ENCODE measurements at regions not wholly inside any gene's neighbourhood (a gene's known extent, or its start where the extent isn't known, plus 50 kb on each side); places are given as distances from the start of the nearest gene placed in this dataset.

- no peak for DNase-seq (ENCODE audit: low read depth in 2 of 2)
These were observed 53.8 kb upstream of the ATP1B1 start for GRCh38 chr1:169052727-169053126.

GRCh38 chr1:169053196-169053595, 53.3 kb upstream of the ATP1B1 start:
- no peak for DNase-seq (ENCODE audit: low read depth in 2 of 2)
